Naive thymus-derived CD4-positive, alpha-beta T cell (primary cell): ENCODE measurements at regions not wholly inside any gene's neighbourhood (a gene's known extent, or its start where the extent isn't known, plus 50 kb on each side); places are given as distances from the start of the nearest gene placed in this dataset.
A peak's percentile ranks its signal among the peaks of the same experiment; 100 is the strongest.

Source experiments
- ATAC-seq: fragments of 150-1000 bp; cut with Tn5 transposase; 2 replicates; pipeline ENCODE4 v1.10.0; 2021; ENCODE audit warnings: mild to moderate bottlenecking, moderate library complexity
- CTCF ChIA-PET: fragments of 350-600 bp; sonication (Branson Sonifier 250); formaldehyde crosslinking; loops from one replicate; lab custom pipeline; 2021; ENCODE audit warnings: antibody characterized with exemption; lab: Charles Lee
- POLR2A ChIA-PET: fragments of 350-600 bp; sonication (Branson Sonifier 250); formaldehyde crosslinking; loops from one replicate; lab custom pipeline; 2021; ENCODE audit warnings: antibody characterized with exemption, inconsistent platforms; lab: Charles Lee
- DNase-seq, 9 donors: peaks; one replicate each; pipeline versions ENCODE4 v3.0.0 to v3.0.0-alpha.2; 2020 to 2022; ENCODE audit warnings: mixed read lengths in 1 of 9
- H3K27ac ChIP-seq: one replicate; pipeline ENCODE4 v1.7.0; 2013; ENCODE audit warnings: mild to moderate bottlenecking, low read depth, low read length, moderate library complexity
- H3K27me3 ChIP-seq, 2 donors: one replicate each; pipeline ENCODE4 v1.7.0; 2013; ENCODE audit warnings: low read length in 2 of 2, mild to moderate bottlenecking in 2 of 2, moderate library complexity in 2 of 2; ENCODE audit not compliant: control insufficient read depth in 2 of 2, insufficient read depth in 2 of 2
- H3K36me3 ChIP-seq, 3 experiments: 1 replicate in 2 of 3; 2 replicates in 1 of 3; pipeline ENCODE4 v1.7.0; 2013; ENCODE audit warnings: low read length in 3 of 3, mild to moderate bottlenecking in 3 of 3, moderate library complexity in 1 of 3; ENCODE audit not compliant: insufficient read depth in 3 of 3, control insufficient read depth in 2 of 3
- H3K4me1 ChIP-seq, 2 donors: one replicate each; pipeline ENCODE4 v1.7.0; 2013; ENCODE audit warnings: low read length in 2 of 2, mild to moderate bottlenecking in 2 of 2, moderate library complexity in 1 of 2; ENCODE audit not compliant: control insufficient read depth in 2 of 2, insufficient read depth in 2 of 2
- H3K4me3 ChIP-seq: 2 replicates; pipeline ENCODE4 v1.7.0; 2013; ENCODE audit warnings: mild to moderate bottlenecking, low read length
- H3K9me3 ChIP-seq, 3 experiments: 1 replicate in 2 of 3; 2 replicates in 1 of 3; pipeline ENCODE4 v1.7.0; 2013; ENCODE audit warnings: low read length in 3 of 3; ENCODE audit not compliant: control insufficient read depth in 2 of 3
- H3K27ac Mint-ChIP-seq, 9 donors: one replicate each; pipeline ENCODE4 v1.8.0; 2020 to 2022; ENCODE audit warnings: mixed read lengths in 9 of 9, mild to moderate bottlenecking in 8 of 9, moderate library complexity in 5 of 9, inconsistent platforms in 2 of 9
- H3K27me3 Mint-ChIP-seq, 5 donors: one replicate each; pipeline ENCODE4 v1.8.0; 2021 to 2022; ENCODE audit warnings: mixed read lengths in 5 of 5, mild to moderate bottlenecking in 1 of 5
- H3K36me3 Mint-ChIP-seq, 5 donors: one replicate each; pipeline ENCODE4 v1.8.0; 2020 to 2022; ENCODE audit warnings: mixed read lengths in 5 of 5, mild to moderate bottlenecking in 3 of 5, inconsistent platforms in 1 of 5
- H3K4me1 Mint-ChIP-seq, 7 donors: one replicate each; pipeline ENCODE4 v1.8.0; 2020 to 2022; ENCODE audit warnings: mixed read lengths in 7 of 7, mild to moderate bottlenecking in 3 of 7, inconsistent platforms in 1 of 7
- H3K4me3 Mint-ChIP-seq, 10 donors: one replicate each; pipeline ENCODE4 v1.8.0; 2020 to 2022; ENCODE audit warnings: mild to moderate bottlenecking in 10 of 10, mixed read lengths in 10 of 10, moderate library complexity in 6 of 10, inconsistent platforms in 2 of 10
- H3K9me3 Mint-ChIP-seq, 11 donors: one replicate each; pipeline ENCODE4 v1.8.0; 2020 to 2022; ENCODE audit warnings: mixed read lengths in 11 of 11, mild to moderate bottlenecking in 4 of 11, inconsistent platforms in 1 of 11, moderate library complexity in 1 of 11
- intact Hi-C, 2 donors: fragments of 100-400 bp; cut with micrococcal nuclease; formaldehyde crosslinking; loops; one replicate each; pipeline ENCODE4 v1.15.1; 2023

DNA sequence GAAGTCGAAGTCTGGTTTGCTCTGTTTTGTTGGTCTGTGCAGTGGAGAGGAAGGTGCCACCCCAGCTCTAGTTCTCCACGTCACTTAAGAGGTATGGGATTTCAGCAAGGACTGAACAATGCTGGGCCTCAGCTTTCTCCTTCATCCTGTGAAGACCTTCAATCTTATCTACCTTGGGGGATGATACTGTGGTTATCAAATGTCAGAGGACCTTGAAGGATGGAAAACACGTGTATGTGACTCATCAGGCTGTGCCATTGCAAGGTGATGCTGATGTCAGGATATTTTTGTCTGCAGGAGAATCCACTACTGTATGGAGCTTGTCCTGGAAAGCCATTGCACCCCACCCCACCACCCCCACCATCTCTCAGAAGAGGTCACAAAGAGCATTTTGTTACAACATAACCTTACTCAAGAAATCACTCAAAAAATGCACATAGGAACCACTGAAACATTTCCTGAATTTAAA, 81.4 kb upstream of the UQCRFS1 start:
- intact Hi-C loops, result no loop called here
- H3K4me3 Mint-ChIP-seq, result no peak overlapping the region
- peaks cover 0 to 2% (median 0%) of the 10 kb centered on the region in 7 donors for H3K4me1 Mint-ChIP-seq
- Histone ChIP-seq H3K4me3 (no peak overlapping the region), H3K36me3 (no peaks in the 10 kb centered on the region), H3K9me3 (no peaks in the 10 kb centered on the region), H3K27me3 (no peaks in the 10 kb centered on the region), H3K4me1 (peaks cover 0 to 4% of the 10 kb centered on the region in 2 donors), H3K27ac (no peak overlapping the region)
- H3K9me3 Mint-ChIP-seq, result peaks cover 0 to 2% (median 0%) of the 10 kb centered on the region in 11 donors
- peaks cover 2 to 38% (median 26%) of the 10 kb centered on the region in 5 donors for H3K27me3 Mint-ChIP-seq
- no peaks in the 10 kb centered on the region for H3K36me3 Mint-ChIP-seq
- ChIA-PET CTCF (no interaction called here), POLR2A (no interaction called here)
- DNase-seq, result no peak
- ATAC-seq, result no peak
- H3K27ac Mint-ChIP-seq, result no peak overlapping the region

DNA sequence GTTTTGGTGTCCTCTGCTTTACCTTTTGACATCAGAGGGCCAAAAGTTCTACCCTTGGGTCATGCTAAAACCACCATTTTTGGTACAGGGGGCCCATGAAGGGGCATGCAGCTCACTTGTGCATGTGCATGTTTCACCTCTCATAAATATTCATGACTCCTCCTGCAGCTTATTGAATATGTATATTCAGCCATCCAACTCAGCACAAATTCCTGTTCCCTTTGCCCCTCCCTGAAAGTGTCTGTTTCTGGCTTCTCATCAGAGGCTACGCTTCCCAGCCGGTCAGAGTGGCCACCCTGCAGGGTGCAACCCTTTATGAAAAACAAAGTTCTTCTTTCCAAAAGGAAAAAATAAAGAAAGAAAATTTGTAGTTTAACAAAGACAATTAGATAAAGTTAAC, 82.3 kb upstream of the UQCRFS1 start:
- ChIA-PET POLR2A (no interaction called here), CTCF (no interaction called here)
- Mint-ChIP-seq H3K36me3 (no peaks in the 10 kb centered on the region), H3K4me1 (peaks cover 0 to 2% (median 0%) of the 10 kb centered on the region in 7 donors), H3K9me3 (peaks cover 0 to 2% (median 0%) of the 10 kb centered on the region in 11 donors), H3K27ac (no peak overlapping the region), H3K4me3 (no peak overlapping the region), H3K27me3 (peaks cover 2 to 34% (median 26%) of the 10 kb centered on the region in 5 donors)
- no peak overlapping the region for H3K27ac ChIP-seq
- intact Hi-C loops, result no loop called here
- no peaks in the 10 kb centered on the region for H3K36me3 ChIP-seq
- peaks cover 0 to 4% of the 10 kb centered on the region in 2 donors for H3K4me1 ChIP-seq
- no peaks in the 10 kb centered on the region for H3K27me3 ChIP-seq
- no peak for DNase-seq
- H3K9me3 ChIP-seq, result no peaks in the 10 kb centered on the region
- ATAC-seq, result no peak
- H3K4me3 ChIP-seq, result no peak overlapping the region

DNA sequence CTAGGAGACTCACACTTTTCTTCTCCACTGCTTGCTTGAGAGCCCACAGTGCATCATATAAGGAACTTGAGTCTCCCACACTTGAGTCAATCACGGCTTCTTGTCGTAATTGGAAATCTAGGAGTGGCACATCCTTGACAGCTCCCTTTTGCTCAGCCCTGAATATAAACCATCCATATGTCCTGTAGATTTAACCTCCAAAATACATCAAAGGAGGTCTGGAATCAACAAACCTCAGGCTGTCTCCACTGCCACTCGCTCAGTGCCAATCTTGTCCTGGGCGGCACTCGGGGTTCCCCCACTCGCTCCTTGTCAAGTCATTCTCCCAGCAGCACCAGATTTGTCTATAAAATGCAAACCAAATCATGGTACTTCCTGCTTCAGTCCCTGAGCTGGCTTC, 84.4 kb upstream of the UQCRFS1 start:
- Mint-ChIP-seq H3K4me3 (no peak overlapping the region), H3K27me3 (peaks cover 2 to 27% (median 20%) of the 10 kb centered on the region in 5 donors), H3K27ac (no peak overlapping the region), H3K9me3 (peaks cover 0 to 3% (median 0%) of the 10 kb centered on the region in 11 donors), H3K36me3 (no peaks in the 10 kb centered on the region), H3K4me1 (peaks cover 0 to 2% (median 0%) of the 10 kb centered on the region in 7 donors)
- DNase-seq (no peak), ATAC-seq (no peak)
- Histone ChIP-seq H3K27ac (no peak overlapping the region), H3K9me3 (no peaks in the 10 kb centered on the region), H3K4me1 (peaks cover 0 to 4% of the 10 kb centered on the region in 2 donors), H3K36me3 (no peaks in the 10 kb centered on the region), H3K4me3 (no peak overlapping the region), H3K27me3 (no peaks in the 10 kb centered on the region)
- ChIA-PET CTCF (no interaction called here), POLR2A (no interaction called here)
- intact Hi-C loops, result no loop called here

DNA sequence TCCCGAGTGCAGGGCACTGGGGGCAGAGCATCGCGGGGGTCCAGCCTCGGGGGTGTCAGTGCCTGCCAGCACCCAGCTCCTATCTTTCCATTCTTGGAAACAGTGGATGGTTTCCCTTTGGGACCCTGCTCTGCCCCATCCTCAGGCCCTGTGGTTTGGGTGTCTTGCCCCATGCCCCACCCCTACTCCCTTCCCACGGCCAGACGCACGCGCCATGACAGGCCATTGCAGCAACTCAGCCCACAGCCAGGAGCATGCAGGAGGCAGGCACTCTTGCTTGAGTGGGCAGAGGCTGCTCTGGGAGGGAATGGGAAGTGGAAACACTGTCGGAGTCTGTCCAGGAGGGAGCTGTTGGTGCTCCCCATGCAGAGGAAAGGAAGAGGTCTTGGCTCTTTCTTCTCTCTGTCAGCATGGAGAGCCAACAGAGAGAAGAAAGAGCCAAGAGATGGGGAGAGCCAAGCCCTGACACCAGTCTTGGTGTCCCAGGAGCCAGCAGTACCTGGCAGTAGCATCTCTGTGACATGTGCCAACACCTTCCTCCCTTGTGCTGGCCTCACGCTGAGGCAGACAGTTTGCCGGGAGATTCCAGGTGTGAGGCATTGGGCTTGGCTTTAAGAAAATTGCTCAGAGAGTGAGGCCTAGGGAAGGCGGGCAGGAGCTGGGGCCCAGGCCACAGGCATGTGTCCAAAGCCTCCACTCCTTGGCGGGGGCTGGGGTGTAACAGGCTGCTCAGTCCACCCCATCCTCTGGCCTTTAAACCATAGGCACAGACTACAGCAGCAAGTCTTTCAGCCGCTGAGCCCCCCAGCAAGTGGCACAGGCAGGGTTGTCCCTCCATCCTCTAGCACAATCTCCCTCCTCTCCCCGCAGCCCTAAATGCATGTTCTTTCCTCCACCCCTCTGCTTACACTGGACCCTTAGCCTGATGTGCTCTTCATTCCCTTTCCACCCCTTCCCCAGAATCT, 86.7 kb upstream of the UQCRFS1 start:
- no peaks in the 10 kb centered on the region for H3K36me3 ChIP-seq
- Mint-ChIP-seq H3K4me1 (peaks cover 0 to 5% (median 0%) of the 10 kb centered on the region in 7 donors), H3K4me3 (no peak overlapping the region), H3K36me3 (no peaks in the 10 kb centered on the region), H3K27ac (no peak overlapping the region), H3K27me3 (peaks cover 0 to 24% (median 15%) of the 10 kb centered on the region in 5 donors), H3K9me3 (peaks cover 0 to 3% (median 0%) of the 10 kb centered on the region in 11 donors)
- POLR2A ChIA-PET, result no interaction called here
- no peaks in the 10 kb centered on the region for H3K9me3 ChIP-seq
- H3K27me3 ChIP-seq, result no peaks in the 10 kb centered on the region
- intact Hi-C loops, result no loop called here
- ATAC-seq (no peak), DNase-seq (no peak)
- no peak overlapping the region for H3K4me3 ChIP-seq
- no peak overlapping the region for H3K27ac ChIP-seq
- H3K4me1 ChIP-seq, result peaks cover 0 to 7% of the 10 kb centered on the region in 2 donors
- CTCF ChIA-PET, result no interaction called here

DNA sequence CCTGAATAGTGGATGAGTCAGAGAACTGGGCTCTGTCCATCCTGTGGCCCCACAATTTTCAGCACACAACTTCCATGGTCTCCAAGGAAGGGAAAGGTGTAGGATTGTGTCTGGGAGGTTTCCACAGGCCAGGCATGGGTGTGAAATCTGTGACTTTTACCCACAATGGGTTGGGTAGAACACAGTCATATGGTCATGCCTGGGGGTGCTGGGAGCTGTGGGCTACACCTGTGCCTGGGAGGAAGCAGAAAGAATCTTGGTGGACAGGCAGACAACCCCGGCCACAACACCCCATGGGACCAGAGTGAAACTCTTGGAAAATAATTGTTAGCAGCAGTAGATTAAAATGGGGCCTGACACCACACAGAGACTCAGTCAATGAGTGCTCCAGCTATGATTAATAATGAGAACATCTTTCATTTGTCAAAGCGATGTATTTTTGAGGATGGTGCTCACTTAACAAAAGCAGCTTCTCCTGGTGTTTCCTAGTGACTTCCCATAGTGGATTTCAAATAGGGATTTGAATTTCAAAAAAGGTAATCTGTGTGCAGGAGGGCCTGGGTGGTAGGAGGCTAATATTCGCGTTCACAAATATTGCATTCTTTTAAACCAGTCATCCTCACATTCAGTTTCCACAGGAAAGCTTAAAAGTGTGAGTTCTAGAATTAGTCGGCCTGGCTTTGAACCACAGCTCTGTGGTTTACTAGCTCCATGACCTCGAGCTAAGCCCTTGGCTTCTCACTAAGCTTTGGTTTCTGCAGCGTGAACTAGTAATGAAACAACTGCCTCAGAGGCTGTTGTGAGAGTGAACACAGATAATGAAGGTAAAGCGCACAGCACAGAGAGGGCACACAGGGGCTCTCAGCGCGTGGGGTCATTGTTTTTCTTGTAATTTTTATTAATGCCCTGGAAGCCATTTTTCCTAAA, 89.3 kb upstream of the UQCRFS1 start:
- Histone ChIP-seq H3K36me3 (no peaks in the 10 kb centered on the region), H3K27ac (no peak overlapping the region), H3K4me1 (peaks cover 0 to 7% of the 10 kb centered on the region in 2 donors), H3K9me3 (no peaks in the 10 kb centered on the region), H3K4me3 (peak overlapping the region; percentile 2), H3K27me3 (peaks cover 0 to 3% of the 10 kb centered on the region in 2 donors)
- peaks cover 0 to 5% (median 0%) of the 10 kb centered on the region in 7 donors for H3K4me1 Mint-ChIP-seq
- ATAC-seq, result peak; percentile 49
- POLR2A ChIA-PET, result no interaction called here
- no peak overlapping the region for H3K27ac Mint-ChIP-seq
- no peak for DNase-seq
- H3K4me3 Mint-ChIP-seq, result no peak overlapping the region
- no peaks in the 10 kb centered on the region for H3K36me3 Mint-ChIP-seq
- CTCF ChIA-PET, result no interaction called here
- H3K27me3 Mint-ChIP-seq, result peaks cover 2 to 34% (median 26%) of the 10 kb centered on the region in 5 donors
- intact Hi-C loops, result no loop called here
- H3K9me3 Mint-ChIP-seq, result peaks cover 0 to 3% (median 0%) of the 10 kb centered on the region in 11 donors

DNA sequence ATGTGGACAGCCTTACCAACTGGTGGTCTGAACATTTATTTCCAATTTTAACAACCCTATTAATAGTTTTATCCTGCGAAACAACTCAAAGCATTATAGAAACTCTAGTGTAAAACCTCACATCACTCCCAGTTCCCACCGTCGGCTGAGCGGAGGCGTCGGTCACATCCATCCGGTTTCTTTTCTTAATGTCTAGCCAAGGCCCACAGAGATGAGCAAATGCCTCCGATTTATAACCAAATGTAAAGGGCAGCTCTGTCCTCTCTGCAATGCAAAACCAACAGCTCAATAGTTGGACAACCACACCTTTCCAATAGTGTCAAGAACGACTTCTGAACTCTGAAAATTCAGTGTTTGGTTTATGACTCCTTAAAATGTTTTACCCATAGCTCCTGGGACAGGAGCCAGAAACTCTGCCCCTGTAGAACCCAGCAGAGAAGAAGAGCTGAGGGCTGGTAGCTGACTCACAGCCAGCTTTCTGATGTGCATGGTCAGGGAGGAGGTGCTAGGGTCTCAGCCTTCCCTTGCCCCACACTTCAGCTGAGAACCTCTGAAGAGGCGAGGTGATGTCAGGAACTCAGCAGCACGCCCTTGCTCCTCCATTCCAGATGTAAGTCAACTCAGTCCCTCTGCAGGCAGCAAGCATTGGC, 90.2 kb upstream of the UQCRFS1 start:
- Mint-ChIP-seq H3K27ac (no peak overlapping the region), H3K36me3 (no peaks in the 10 kb centered on the region), H3K4me3 (no peak overlapping the region), H3K4me1 (peaks cover 0 to 5% (median 0%) of the 10 kb centered on the region in 7 donors), H3K27me3 (peaks cover 2 to 42% (median 27%) of the 10 kb centered on the region in 5 donors), H3K9me3 (peaks cover 0 to 3% (median 0%) of the 10 kb centered on the region in 11 donors)
- peaks cover 0 to 7% of the 10 kb centered on the region in 2 donors for H3K4me1 ChIP-seq
- intact Hi-C loops, result no loop called here
- ATAC-seq (no peak), DNase-seq (no peak)
- H3K4me3 ChIP-seq, result peak overlapping the region; percentile 2
- no peaks in the 10 kb centered on the region for H3K9me3 ChIP-seq
- H3K27ac ChIP-seq, result no peak overlapping the region
- POLR2A ChIA-PET, result no interaction called here
- CTCF ChIA-PET, result no interaction called here
- H3K27me3 ChIP-seq, result peaks cover 0 to 3% of the 10 kb centered on the region in 2 donors
- H3K36me3 ChIP-seq, result no peaks in the 10 kb centered on the region
